HepG2 (cell line): ENCODE measurements at regions not wholly inside any gene's neighbourhood (a gene's known extent, or its start where the extent isn't known, plus 50 kb on each side); places are given as distances from the start of the nearest gene placed in this dataset.

Source experiments
- ATAC-seq: fragments of 200-7000 bp; cut with Tn5 transposase; 3 replicates; pipeline ENCODE4 v1.9.1; 2020; ENCODE audit warnings: mild to moderate bottlenecking, moderate library complexity
- BruUV-seq: library from RNA; stranded (reverse); fragments of 400-500 nt; replicated peaks from 2 replicates; lab custom pipeline; 2021; lab: Mats Ljungman, UMichigan
- CTCF ChIA-PET: fragments of 300-600 bp; formaldehyde crosslinking; extraction: SDS; loops from one replicate; lab custom pipeline; 2021; ENCODE audit warnings: low total read pairs, inconsistent platforms, low intra/inter-chr PET ratio; lab: Yijun Ruan, JAX
- POLR2A ChIA-PET: fragments of 350-600 bp; sonication (Branson Sonifier 250); formaldehyde crosslinking; loops from one replicate; lab custom pipeline; 2020; ENCODE audit warnings: antibody characterized with exemption, inconsistent platforms; lab: Yijun Ruan, JAX
- DNase-seq: peaks from one replicate; pipeline ENCODE4 v3.0.0-alpha.2; 2015; ENCODE audit warnings: low spot score
- FAIRE-seq: peaks from 3 replicates; lab custom pipeline; 2011; peaks lifted over from hg19 to GRCh38; lab: Jason Lieb, UNC
- H2AFZ ChIP-seq: one replicate; pipeline ENCODE4 v1.6.1; 2011; ENCODE audit warnings: low read length, inconsistent platforms
- H3K27ac ChIP-seq: fragments of 300-600 bp; 3 replicates; pipeline ENCODE4 v1.8.0; 2011; ENCODE audit warnings: mixed run types, mild to moderate bottlenecking, mixed read lengths, low read length, inconsistent platforms; ENCODE audit not compliant: insufficient read depth; ENCODE audit errors: extremely low read length
- H3K27me3 ChIP-seq, 2 experiments: fragments of 200-600 bp in 1 of 2; 2 replicates in 1 of 2; 3 replicates in 1 of 2; pipeline versions ENCODE4 v1.6.0 to v1.8.0; 2011; ENCODE audit warnings: low read length in 2 of 2, mild to moderate bottlenecking in 2 of 2, moderate library complexity in 2 of 2, inconsistent platforms in 1 of 2; ENCODE audit not compliant: insufficient read depth in 2 of 2, control insufficient read depth in 1 of 2
- H3K36me3 ChIP-seq, 2 experiments: fragments of 200-600 bp in 1 of 2; replicated peaks in 1 of 2; 2 replicates in 1 of 2; 3 replicates in 1 of 2; pipeline versions ENCODE4 v1.5.1 to v1.8.0; 2011; ENCODE audit warnings: low read length in 2 of 2, inconsistent platforms in 1 of 2; ENCODE audit not compliant: insufficient read depth in 2 of 2, control insufficient read depth in 1 of 2
- H3K4me1 ChIP-seq: 2 replicates; pipeline ENCODE4 v1.5.1; 2012; ENCODE audit warnings: low read length, inconsistent platforms; ENCODE audit not compliant: insufficient read depth
- H3K4me2 ChIP-seq: 2 replicates; pipeline ENCODE4 v1.6.0; 2011; ENCODE audit warnings: low read depth, low read length, inconsistent platforms
- H3K4me3 ChIP-seq, 3 experiments: fragments of 200-600 bp in 1 of 3; sonication (generic), shearing (Covaris generic) in 1 of 3; replicated peaks in 1 of 3; 2 replicates each; pipeline ENCODE4 v1.5.1; 2011 to 2016; ENCODE audit warnings: low read length in 3 of 3, inconsistent platforms in 2 of 3, low read depth in 2 of 3, mild to moderate bottlenecking in 2 of 3, control low read depth in 1 of 3, mixed read lengths in 1 of 3; ENCODE audit not compliant: insufficient read depth in 1 of 3
- H3K79me2 ChIP-seq: one replicate; pipeline ENCODE4 v1.6.1; 2011; ENCODE audit warnings: low read length, inconsistent platforms; ENCODE audit not compliant: insufficient read depth
- H3K9ac ChIP-seq: 2 replicates; pipeline ENCODE4 v1.6.0; 2011; ENCODE audit warnings: mild to moderate bottlenecking, low read depth, low read length, inconsistent platforms; ENCODE audit not compliant: insufficient read depth
- H3K9me3 ChIP-seq: 2 replicates; pipeline ENCODE4 v1.5.1; 2012; ENCODE audit warnings: mild to moderate bottlenecking, low read length
- H4K20me1 ChIP-seq: 2 replicates; pipeline ENCODE4 v1.6.0; 2011; ENCODE audit warnings: inconsistent platforms, mild to moderate bottlenecking, low read length, moderate library complexity; ENCODE audit not compliant: insufficient read depth
- CENPX ChIP-seq: sonication (generic); formaldehyde crosslinking; IDR thresholded peaks from 2 replicates; pipeline ENCODE4 v1.9.0; 2021; ENCODE audit warnings: mild to moderate bottlenecking, missing genetic modification reagents, moderate library complexity
- CHCHD3 ChIP-seq: sonication (generic); formaldehyde crosslinking; IDR thresholded peaks from 2 replicates; pipeline ENCODE4 v1.8.0; 2022; ENCODE audit warnings: mild to moderate bottlenecking, missing genetic modification reagents, moderate library complexity
- DR1 ChIP-seq: sonication (generic); formaldehyde crosslinking; IDR thresholded peaks from 2 replicates; pipeline ENCODE4 v1.8.0; 2021; ENCODE audit warnings: mild to moderate bottlenecking, missing genetic modification reagents, inconsistent platforms
- KDM5A ChIP-seq: fragments of 200-600 bp; sonication (generic); IDR thresholded peaks from 2 replicates; pipeline ENCODE4 v1.7.0; 2018; ENCODE audit warnings: antibody characterized with exemption, mild to moderate bottlenecking, low read length, borderline replicate concordance
- PLRG1 ChIP-seq: fragments of 450-650 bp; conservative IDR thresholded peaks from 2 replicates; pipeline ENCODE4 v1.6.1; 2016
- POGZ ChIP-seq: sonication (generic); formaldehyde crosslinking; IDR thresholded peaks from 2 replicates; pipeline ENCODE4 v1.4.0; 2020; ENCODE audit warnings: mild to moderate bottlenecking, missing genetic modification reagents
- SETDB1 ChIP-seq: sonication (generic); formaldehyde crosslinking; IDR thresholded peaks from 2 replicates; pipeline ENCODE4 v1.5.1; 2020; ENCODE audit warnings: missing genetic modification reagents, mild to moderate bottlenecking, borderline replicate concordance
- SMYD3 ChIP-seq: sonication (generic); formaldehyde crosslinking; IDR thresholded peaks from 2 replicates; pipeline ENCODE4 v1.8.1; 2023; ENCODE audit warnings: mild to moderate bottlenecking, missing genetic modification reagents
- ZBTB20 ChIP-seq: sonication (generic); formaldehyde crosslinking; IDR thresholded peaks from 2 replicates; pipeline ENCODE4 v1.8.1; 2023; ENCODE audit warnings: missing genetic modification reagents, low read depth, mild to moderate bottlenecking, borderline replicate concordance
- ZNF160 ChIP-seq: sonication (generic); formaldehyde crosslinking; IDR thresholded peaks from 2 replicates; pipeline ENCODE4 v1.8.0; 2022; ENCODE audit warnings: mild to moderate bottlenecking, inconsistent platforms, missing genetic modification reagents
- ZNF282 ChIP-seq: fragments of 450-650 bp; IDR thresholded peaks from 2 replicates; pipeline ENCODE4 v1.6.1; 2018; ENCODE audit not compliant: partially characterized antibody
- ZNF44 ChIP-seq: sonication (generic); formaldehyde crosslinking; IDR thresholded peaks from 2 replicates; pipeline ENCODE4 v1.5.1; 2020; ENCODE audit warnings: mild to moderate bottlenecking, missing genetic modification reagents
- ZNF780A ChIP-seq: sonication (generic); formaldehyde crosslinking; IDR thresholded peaks from 2 replicates; pipeline ENCODE4 v1.8.0; 2022; ENCODE audit warnings: mild to moderate bottlenecking, missing genetic modification reagents, moderate library complexity
- WGBS: methylation state at CpG from one replicate; pipeline ENCODE4 v1.1.6; 2017; ENCODE audit warnings: low lambda C conversion rate; 5-methylcytosine and 5-hydroxymethylcytosine counted together
- in situ Hi-C: cut with HindIII; loops from 2 replicates; pipeline ENCODE4 v1.10.0; 2017; ENCODE audit warnings: low pct_unique_long_range_greater_than_20kb; ENCODE audit not compliant: extremely low pct_ligation_motif_present
- intact Hi-C: fragments of 100-400 bp; cut with micrococcal nuclease; formaldehyde crosslinking; loops from one replicate; pipeline ENCODE4 v1.10.0; 2022; ENCODE audit not compliant: unreplicated experiment

- Histone ChIP-seq H3K4me2 (no peak overlapping the region), H3K4me3 (no peak overlapping the region), H2AFZ (no peak overlapping the region), H3K27ac (no peak overlapping the region), H3K79me2 (no peaks in the 10 kb centered on the region), H3K36me3 (no peaks in the 10 kb centered on the region), H3K27me3 (no peaks in the 10 kb centered on the region), H4K20me1 (no peaks in the 10 kb centered on the region), H3K4me1 (no peaks in the 10 kb centered on the region), H3K9me3 (no peaks in the 10 kb centered on the region), H3K9ac (no peak overlapping the region)
- FAIRE-seq (no peak), ATAC-seq (no peak), DNase-seq (no peak)
- 2% methylated on average over 2 of the region's 2 CpGs for WGBS
- intact Hi-C loops, result no loop called here
- TF ChIP-seq ZBTB20 (CRISPR knock-in tag), result no peak
- TF ChIP-seq CHCHD3 (CRISPR knock-in tag), result no peak
- TF ChIP-seq POGZ (CRISPR knock-in tag), result no peak
- TF ChIP-seq ZNF282, result no peak
- TF ChIP-seq ZNF44 (CRISPR knock-in tag), result no peak
- TF ChIP-seq PLRG1, result no peak
- no peak for TF ChIP-seq CENPX
- TF ChIP-seq SETDB1, result no peak
- no peak for TF ChIP-seq DR1 (CRISPR knock-in tag)
- no peak for TF ChIP-seq KDM5A
- no peak for TF ChIP-seq ZNF780A (CRISPR knock-in tag)
- no peak for TF ChIP-seq SMYD3 (CRISPR knock-in tag)
- no peak for TF ChIP-seq ZNF160
- POLR2A ChIA-PET, result no interaction called here
- in situ Hi-C loops, result no loop called here
- no TSS peak for BruUV-seq
- CTCF ChIA-PET, result no interaction called here
Observed at GRCh38 chr1:188023206-188023605, 1194.5 kb downstream of the PLA2G4A start.
